H9 (cell line): ENCODE measurements at regions not wholly inside any gene's neighbourhood (a gene's known extent, or its start where the extent isn't known, plus 50 kb on each side); places are given as distances from the start of the nearest gene placed in this dataset.

Source experiments
- DNase-seq: peaks from one replicate; pipeline ENCODE4 v3.0.0-alpha.2; 2017
- H2AFZ ChIP-seq: one replicate; pipeline ENCODE4 v1.6.1; 2013; ENCODE audit warnings: mild to moderate bottlenecking, low read length, control low read depth, moderate library complexity
- H2AK5ac ChIP-seq: 2 replicates; pipeline ENCODE4 v1.6.1; 2013; ENCODE audit warnings: low read length, control low read depth, mixed read lengths; ENCODE audit not compliant: insufficient read length
- H2BK120ac ChIP-seq: one replicate; pipeline ENCODE4 v1.6.1; 2013; ENCODE audit warnings: low read depth, mild to moderate bottlenecking, low read length, control low read depth, inconsistent platforms; ENCODE audit not compliant: poor library complexity, severe bottlenecking
- H2BK12ac ChIP-seq: 2 replicates; pipeline ENCODE4 v1.6.1; 2013; ENCODE audit warnings: low read length, control low read depth, mixed read lengths, low read depth; ENCODE audit not compliant: insufficient read length
- H2BK15ac ChIP-seq: 2 replicates; pipeline ENCODE4 v1.6.1; 2013; ENCODE audit warnings: low read depth, low read length, control low read depth
- H2BK20ac ChIP-seq: one replicate; pipeline ENCODE4 v1.6.1; 2013; ENCODE audit warnings: low read depth, mild to moderate bottlenecking, low read length, control low read depth, inconsistent platforms; ENCODE audit not compliant: poor library complexity, severe bottlenecking
- H2BK5ac ChIP-seq: 2 replicates; pipeline ENCODE4 v1.6.1; 2013; ENCODE audit warnings: low read length, control low read depth, mixed read lengths; ENCODE audit not compliant: insufficient read length
- H3K14ac ChIP-seq: 2 replicates; pipeline ENCODE4 v1.6.1; 2013; ENCODE audit warnings: low read length, control low read depth; ENCODE audit not compliant: insufficient read depth
- H3K18ac ChIP-seq: 2 replicates; pipeline ENCODE4 v1.6.1; 2013; ENCODE audit warnings: low read depth, mild to moderate bottlenecking, mixed read lengths, low read length, control low read depth; ENCODE audit not compliant: insufficient read length
- H3K23ac ChIP-seq: 2 replicates; pipeline ENCODE4 v1.6.1; 2013; ENCODE audit warnings: low read length, control low read depth, mixed read lengths, low read depth; ENCODE audit not compliant: insufficient read length
- H3K23me2 ChIP-seq: 2 replicates; pipeline ENCODE4 v1.6.1; 2013; ENCODE audit warnings: low read depth, mild to moderate bottlenecking, mixed read lengths, low read length, control low read depth; ENCODE audit not compliant: insufficient read length, poor library complexity, severe bottlenecking
- H3K27ac ChIP-seq: 2 replicates; pipeline ENCODE4 v1.5.1; 2013; ENCODE audit warnings: low read length, control low read depth, mixed read lengths, low read depth; ENCODE audit not compliant: insufficient read length
- H3K27me3 ChIP-seq: 2 replicates; pipeline ENCODE4 v1.6.1; 2013; ENCODE audit warnings: low read length, control low read depth, inconsistent platforms; ENCODE audit not compliant: insufficient read depth
- H3K4ac ChIP-seq: 2 replicates; pipeline ENCODE4 v1.6.1; 2013; ENCODE audit warnings: low read depth, mild to moderate bottlenecking, control low read depth, inconsistent platforms, low read length, moderate library complexity
- H3K4me1 ChIP-seq: 2 replicates; pipeline ENCODE4 v1.6.1; 2013; ENCODE audit warnings: low read length, control low read depth, inconsistent platforms; ENCODE audit not compliant: insufficient read depth
- H3K4me2 ChIP-seq: 2 replicates; pipeline ENCODE4 v1.6.1; 2013; ENCODE audit warnings: low read length, control low read depth, mixed read lengths; ENCODE audit not compliant: insufficient read length, insufficient read depth
- H3K56ac ChIP-seq: 2 replicates; pipeline ENCODE4 v1.6.1; 2013; ENCODE audit warnings: low read depth, mild to moderate bottlenecking, mixed read lengths, low read length, control low read depth; ENCODE audit not compliant: insufficient read length
- H3K79me1 ChIP-seq: 2 replicates; pipeline ENCODE4 v1.6.1; 2013; ENCODE audit warnings: low read depth, mild to moderate bottlenecking, moderate library complexity, low read length, control low read depth, inconsistent platforms; ENCODE audit not compliant: insufficient read depth, poor library complexity, severe bottlenecking
- H3K79me2 ChIP-seq: 2 replicates; pipeline ENCODE4 v1.6.1; 2013; ENCODE audit warnings: low read length, control low read depth, inconsistent platforms; ENCODE audit not compliant: insufficient read depth
- H3K9ac ChIP-seq: 2 replicates; pipeline ENCODE4 v1.6.1; 2013; ENCODE audit warnings: low read length, control low read depth, mixed read lengths; ENCODE audit not compliant: insufficient read length; ENCODE audit errors: extremely low read depth
- H3K9me3 ChIP-seq: one replicate; pipeline ENCODE4 v1.6.1; 2013; ENCODE audit warnings: low read depth, low read length, inconsistent platforms; ENCODE audit not compliant: control insufficient read depth
- H3T11ph ChIP-seq: one replicate; pipeline ENCODE4 v1.6.1; 2013; ENCODE audit warnings: mild to moderate bottlenecking, low read length, control low read depth, inconsistent platforms
- H4K20me1 ChIP-seq: one replicate; pipeline ENCODE4 v1.6.1; 2013; ENCODE audit not compliant: control insufficient read depth, insufficient read length, insufficient read depth
- H4K5ac ChIP-seq: 2 replicates; pipeline ENCODE4 v1.6.1; 2013; ENCODE audit warnings: low read depth, mild to moderate bottlenecking, mixed read lengths, low read length, control low read depth; ENCODE audit not compliant: insufficient read length
- H4K8ac ChIP-seq: replicated peaks from 2 replicates; pipeline ENCODE4 v1.6.1; 2013; ENCODE audit warnings: low read length, control low read depth, mixed read lengths, low read depth; ENCODE audit not compliant: insufficient read length
- H4K91ac ChIP-seq: 2 replicates; pipeline ENCODE4 v1.6.1; 2013; ENCODE audit warnings: low read depth, mild to moderate bottlenecking, moderate library complexity, mixed read lengths, low read length, control low read depth; ENCODE audit not compliant: insufficient read length
- H3K27ac Mint-ChIP-seq, 3 experiments: 2 replicates in 2 of 3; 3 replicates in 1 of 3; pipeline ENCODE4 v1.8.0; 2020 to 2021; ENCODE audit warnings: mixed read lengths in 3 of 3, mild to moderate bottlenecking in 1 of 3, moderate library complexity in 1 of 3
- H3K27me3 Mint-ChIP-seq: 2 replicates; pipeline ENCODE4 v1.8.0; 2021; ENCODE audit warnings: low read depth, mild to moderate bottlenecking, moderate library complexity, mixed read lengths
- H3K36me3 Mint-ChIP-seq, 3 experiments: 2 replicates in 2 of 3; 3 replicates in 1 of 3; pipeline ENCODE4 v1.8.0; 2020 to 2021; ENCODE audit warnings: low read depth in 3 of 3, mixed read lengths in 3 of 3; ENCODE audit not compliant: insufficient read depth in 1 of 3
- H3K4me1 Mint-ChIP-seq, 2 experiments: 2 replicates each; pipeline ENCODE4 v1.8.0; 2020; ENCODE audit warnings: mixed read lengths in 2 of 2
- H3K4me3 Mint-ChIP-seq, 2 experiments: 2 replicates in 1 of 2; 3 replicates in 1 of 2; pipeline ENCODE4 v1.8.0; 2020 to 2021; ENCODE audit warnings: mild to moderate bottlenecking in 2 of 2, mixed read lengths in 2 of 2, moderate library complexity in 1 of 2
- H3K9me3 Mint-ChIP-seq, 2 experiments: 2 replicates in 1 of 2; 3 replicates in 1 of 2; pipeline ENCODE4 v1.8.0; 2020; ENCODE audit warnings: mild to moderate bottlenecking in 2 of 2, mixed read lengths in 2 of 2, moderate library complexity in 1 of 2
- WGBS: extraction: QIAGEN DNeasy Blood & Tissue Kit; methylation state at CpG from one replicate; pipeline ENCODE4 v1.1.7; 2013; ENCODE audit warnings: missing lambda C conversion rate, low lambda C conversion rate, mixed read lengths; ENCODE audit not compliant: insufficient read length; ENCODE audit errors: extremely low coverage; 5-methylcytosine and 5-hydroxymethylcytosine counted together
- TF ChIP-seq, protein P1 (sequence below): fragments of 200-600 bp; sonication (generic); conservative IDR thresholded peaks from 3 replicates; pipeline ENCODE4 v1.8.0; 2021; ENCODE audit warnings: antibody characterized with exemption, mild to moderate bottlenecking

DNA sequence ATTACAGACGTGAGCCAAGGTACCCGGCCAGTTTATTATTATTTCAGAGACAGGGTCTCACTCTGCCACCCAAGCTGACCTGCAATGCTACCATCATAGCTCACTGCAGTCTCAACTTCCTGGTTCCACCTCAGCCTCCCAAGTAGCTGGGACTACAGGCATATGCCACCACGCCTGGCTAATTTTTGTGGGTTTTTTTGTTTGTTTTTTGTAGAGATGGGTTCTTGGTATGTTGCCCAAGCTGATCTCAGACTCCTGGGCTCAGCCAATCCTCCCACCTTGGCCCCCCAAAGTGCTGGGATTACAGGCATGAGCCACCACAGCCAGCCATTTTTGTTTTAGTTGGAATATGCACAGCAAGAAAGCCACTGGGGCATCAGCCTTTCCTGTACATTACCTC lies 115.7 kb downstream of the MRM1 start:
- no CpG with 5 or more reads among the region's 3 CpGs for WGBS
- no peak overlapping the region for H3K56ac ChIP-seq
- TF ChIP-seq, protein P1, sequence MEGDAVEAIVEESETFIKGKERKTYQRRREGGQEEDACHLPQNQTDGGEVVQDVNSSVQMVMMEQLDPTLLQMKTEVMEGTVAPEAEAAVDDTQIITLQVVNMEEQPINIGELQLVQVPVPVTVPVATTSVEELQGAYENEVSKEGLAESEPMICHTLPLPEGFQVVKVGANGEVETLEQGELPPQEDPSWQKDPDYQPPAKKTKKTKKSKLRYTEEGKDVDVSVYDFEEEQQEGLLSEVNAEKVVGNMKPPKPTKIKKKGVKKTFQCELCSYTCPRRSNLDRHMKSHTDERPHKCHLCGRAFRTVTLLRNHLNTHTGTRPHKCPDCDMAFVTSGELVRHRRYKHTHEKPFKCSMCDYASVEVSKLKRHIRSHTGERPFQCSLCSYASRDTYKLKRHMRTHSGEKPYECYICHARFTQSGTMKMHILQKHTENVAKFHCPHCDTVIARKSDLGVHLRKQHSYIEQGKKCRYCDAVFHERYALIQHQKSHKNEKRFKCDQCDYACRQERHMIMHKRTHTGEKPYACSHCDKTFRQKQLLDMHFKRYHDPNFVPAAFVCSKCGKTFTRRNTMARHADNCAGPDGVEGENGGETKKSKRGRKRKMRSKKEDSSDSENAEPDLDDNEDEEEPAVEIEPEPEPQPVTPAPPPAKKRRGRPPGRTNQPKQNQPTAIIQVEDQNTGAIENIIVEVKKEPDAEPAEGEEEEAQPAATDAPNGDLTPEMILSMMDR = no peak

More for the DNA sequence above, 115.7 kb downstream of the MRM1 start:
- Histone ChIP-seq H4K91ac (no peak overlapping the region), H2BK15ac (no peak overlapping the region), H3K18ac (no peak overlapping the region), H3K79me1 (no peaks in the 10 kb centered on the region), H2BK5ac (no peak overlapping the region), H3K4ac (no peak overlapping the region), H4K5ac (no peak overlapping the region), H3K4me2 (no peak overlapping the region), H3K79me2 (no peaks in the 10 kb centered on the region), H3K4me1 (0 out of 2 replicates have a peak, but pooled peaks cover 2% of the 10 kb centered on the region), H3T11ph (no peak overlapping the region), H2AK5ac (no peak overlapping the region), H3K14ac (no peak overlapping the region), H2BK120ac (no peak overlapping the region), H3K27me3 (0 out of 2 replicates have a peak, but pooled peaks cover 2% of the 10 kb centered on the region), H2BK20ac (no peak overlapping the region), H4K20me1 (no peaks in the 10 kb centered on the region), H3K9me3 (no peaks in the 10 kb centered on the region), H3K27ac (no peak overlapping the region), H3K23me2 (no peaks in the 10 kb centered on the region), H2AFZ (no peak overlapping the region), H4K8ac (no peak overlapping the region), H2BK12ac (no peak overlapping the region), H3K9ac (no peak overlapping the region), H3K23ac (no peak overlapping the region)
- Mint-ChIP-seq H3K9me3 (no peaks in the 10 kb centered on the region), H3K4me1 (peaks cover 6 to 11% of the 10 kb centered on the region in 2 experiments), H3K4me3 (no peak overlapping the region), H3K36me3 (no peaks in the 10 kb centered on the region), H3K27ac (no peak overlapping the region), H3K27me3 (peaks cover 2% of the 10 kb centered on the region)
- DNase-seq = no peak
